ENCODE measurements at regions not wholly inside any gene's neighbourhood (a gene's known extent, or its start where the extent isn't known, plus 50 kb on each side); places are given as distances from the start of the nearest gene placed in this dataset.

DNA sequence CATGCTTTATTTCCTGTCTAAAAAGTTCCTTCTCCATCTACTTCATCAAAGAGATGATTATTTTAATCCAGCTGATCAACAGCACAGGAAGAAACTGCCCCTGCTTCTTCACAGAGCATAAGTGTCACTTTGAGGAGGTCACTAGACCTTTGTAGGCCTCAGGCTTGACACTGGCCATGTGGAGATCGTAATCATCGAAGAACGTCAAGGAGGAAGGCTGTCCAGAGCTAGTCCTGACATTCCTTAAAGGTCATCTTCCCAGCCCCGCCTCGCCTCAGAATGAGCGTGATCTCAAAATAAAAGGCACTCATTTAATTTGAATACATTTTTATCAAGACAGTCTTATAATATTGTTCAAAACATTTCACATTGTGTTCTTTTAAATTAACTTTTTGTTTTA, 445.7 kb upstream of the CDH4 start (continued):
- TF ChIP-seq ZNF341 (tag by site-specific recombination; IDR thresholded peaks at IDR 0.05; ENCODE audit: low read depth), result no peak
- no peak for TF ChIP-seq ZNF585B (tag by site-specific recombination; IDR thresholded peaks at IDR 0.05)
- no peak for TF ChIP-seq ZNF549 (tag by site-specific recombination; IDR thresholded peaks at IDR 0.05)
- TF ChIP-seq ZNF707 (tag by site-specific recombination; IDR thresholded peaks at IDR 0.05), result no peak

DNA sequence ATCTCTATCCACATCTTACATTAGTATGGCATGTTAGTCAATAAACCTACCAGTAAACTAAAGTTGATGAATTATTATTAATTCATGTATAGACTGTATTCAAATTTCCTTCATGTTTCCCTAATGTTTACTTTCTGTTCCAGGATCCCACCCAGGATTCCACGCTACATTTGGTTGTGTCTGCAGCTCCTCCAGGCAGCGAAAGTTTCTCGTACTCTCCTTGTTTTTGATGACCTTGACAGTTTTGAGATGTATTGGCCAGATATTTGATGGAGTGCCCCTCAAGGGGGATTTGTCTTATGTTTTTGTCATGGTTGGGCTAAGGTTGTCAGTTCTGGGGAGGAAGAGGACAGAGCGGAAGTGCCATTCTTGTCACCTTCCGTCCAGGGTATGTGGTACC, 445.2 kb upstream of the CDH4 start:
- H3K36me3 ChIP-seq (ENCODE audit: control insufficient read depth in 2 of 2, insufficient read depth in 1 of 2, low read length in 2 of 2), result no peaks in the 10 kb centered on the region
- CTCF ChIA-PET, result no interaction called here
- H3K4me1 ChIP-seq (ENCODE audit: control insufficient read depth, insufficient read depth, low read length), result no peaks in the 10 kb centered on the region
- TF ChIP-seq ZNF433 (tag by site-specific recombination; IDR thresholded peaks at IDR 0.05; ENCODE audit: low read depth) (no peak), ZNF169 (tag by site-specific recombination; IDR thresholded peaks at IDR 0.05) (no peak), ZNF335 (tag by site-specific recombination; conservative IDR thresholded peaks at IDR 0.05) (no peak), ZSCAN23 (tag by site-specific recombination; IDR thresholded peaks at IDR 0.05) (no peak), ZNF394 (tag by site-specific recombination; IDR thresholded peaks at IDR 0.05; ENCODE audit: borderline replicate concordance) (no peak), ZNF785 (tag by site-specific recombination; IDR thresholded peaks at IDR 0.05) (no peak), ZNF521 (tag by site-specific recombination; IDR thresholded peaks at IDR 0.05) (no peak), ZFP3 (tag by site-specific recombination; IDR thresholded peaks at IDR 0.05; ENCODE audit: low read depth) (no peak), HOXC10 (CRISPR knock-in tag; IDR thresholded peaks at IDR 0.05) (no peak), ZNF664 (tag by site-specific recombination; IDR thresholded peaks at IDR 0.05) (no peak), BCL11B (tag by site-specific recombination; IDR thresholded peaks at IDR 0.05; ENCODE audit: low read depth) (no peak), ZNF280D (tag by site-specific recombination; IDR thresholded peaks at IDR 0.05) (no peak), ZNF658 (tag by site-specific recombination; IDR thresholded peaks at IDR 0.05) (no peak), ZNF777 (tag by site-specific recombination; IDR thresholded peaks at IDR 0.05; ENCODE audit: borderline replicate concordance) (no peak), ZNF214 (tag by site-specific recombination; IDR thresholded peaks at IDR 0.05; ENCODE audit: borderline replicate concordance) (no peak)
- TF ChIP-seq, protein P1, sequence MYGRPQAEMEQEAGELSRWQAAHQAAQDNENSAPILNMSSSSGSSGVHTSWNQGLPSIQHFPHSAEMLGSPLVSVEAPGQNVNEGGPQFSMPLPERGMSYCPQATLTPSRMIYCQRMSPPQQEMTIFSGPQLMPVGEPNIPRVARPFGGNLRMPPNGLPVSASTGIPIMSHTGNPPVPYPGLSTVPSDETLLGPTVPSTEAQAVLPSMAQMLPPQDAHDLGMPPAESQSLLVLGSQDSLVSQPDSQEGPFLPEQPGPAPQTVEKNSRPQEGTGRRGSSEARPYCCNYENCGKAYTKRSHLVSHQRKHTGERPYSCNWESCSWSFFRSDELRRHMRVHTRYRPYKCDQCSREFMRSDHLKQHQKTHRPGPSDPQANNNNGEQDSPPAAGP (tag by site-specific recombination; IDR thresholded peaks at IDR 0.05), result no peak
- TF ChIP-seq, protein P2, sequence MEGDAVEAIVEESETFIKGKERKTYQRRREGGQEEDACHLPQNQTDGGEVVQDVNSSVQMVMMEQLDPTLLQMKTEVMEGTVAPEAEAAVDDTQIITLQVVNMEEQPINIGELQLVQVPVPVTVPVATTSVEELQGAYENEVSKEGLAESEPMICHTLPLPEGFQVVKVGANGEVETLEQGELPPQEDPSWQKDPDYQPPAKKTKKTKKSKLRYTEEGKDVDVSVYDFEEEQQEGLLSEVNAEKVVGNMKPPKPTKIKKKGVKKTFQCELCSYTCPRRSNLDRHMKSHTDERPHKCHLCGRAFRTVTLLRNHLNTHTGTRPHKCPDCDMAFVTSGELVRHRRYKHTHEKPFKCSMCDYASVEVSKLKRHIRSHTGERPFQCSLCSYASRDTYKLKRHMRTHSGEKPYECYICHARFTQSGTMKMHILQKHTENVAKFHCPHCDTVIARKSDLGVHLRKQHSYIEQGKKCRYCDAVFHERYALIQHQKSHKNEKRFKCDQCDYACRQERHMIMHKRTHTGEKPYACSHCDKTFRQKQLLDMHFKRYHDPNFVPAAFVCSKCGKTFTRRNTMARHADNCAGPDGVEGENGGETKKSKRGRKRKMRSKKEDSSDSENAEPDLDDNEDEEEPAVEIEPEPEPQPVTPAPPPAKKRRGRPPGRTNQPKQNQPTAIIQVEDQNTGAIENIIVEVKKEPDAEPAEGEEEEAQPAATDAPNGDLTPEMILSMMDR (tag by site-specific recombination; IDR thresholded peaks at IDR 0.05), result no peak
- TF ChIP-seq, protein P3, sequence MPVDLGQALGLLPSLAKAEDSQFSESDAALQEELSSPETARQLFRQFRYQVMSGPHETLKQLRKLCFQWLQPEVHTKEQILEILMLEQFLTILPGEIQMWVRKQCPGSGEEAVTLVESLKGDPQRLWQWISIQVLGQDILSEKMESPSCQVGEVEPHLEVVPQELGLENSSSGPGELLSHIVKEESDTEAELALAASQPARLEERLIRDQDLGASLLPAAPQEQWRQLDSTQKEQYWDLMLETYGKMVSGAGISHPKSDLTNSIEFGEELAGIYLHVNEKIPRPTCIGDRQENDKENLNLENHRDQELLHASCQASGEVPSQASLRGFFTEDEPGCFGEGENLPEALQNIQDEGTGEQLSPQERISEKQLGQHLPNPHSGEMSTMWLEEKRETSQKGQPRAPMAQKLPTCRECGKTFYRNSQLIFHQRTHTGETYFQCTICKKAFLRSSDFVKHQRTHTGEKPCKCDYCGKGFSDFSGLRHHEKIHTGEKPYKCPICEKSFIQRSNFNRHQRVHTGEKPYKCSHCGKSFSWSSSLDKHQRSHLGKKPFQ (tag by site-specific recombination; IDR thresholded peaks at IDR 0.05), result no peak
- POLR2A ChIA-PET, result no interaction called here
- no peaks in the 10 kb centered on the region for H3K9me3 ChIP-seq (ENCODE audit: control insufficient read depth, insufficient read depth, low read depth, low read length)
- no peak overlapping the region for H3K27ac ChIP-seq (ENCODE audit: extremely low read depth, low read depth, low read length)
- no peak overlapping the region for H3K4me3 ChIP-seq (ENCODE audit: low read depth, low read length)

Measured in HEK293 (cell line).